Stimulated activated memory B cell treated with anti-CD40 and anti-IgM and Interleukin-4, amounts not matched to agents 10 μg/mL and 1 μg/mL and 100 μg/mL, for 72 hours (primary cell): ENCODE measurements at regions not wholly inside any gene's neighbourhood (a gene's known extent, or its start where the extent isn't known, plus 50 kb on each side); places are given as distances from the start of the nearest gene placed in this dataset.
"Not testable (repeated sequence)": the region's sequence is repeated elsewhere in the genome, so short reads cannot be mapped to it uniquely, and the experiment has no call there.

Experiments used
- ATAC-seq: fragments of 150-1000 bp; cut with Tn5 transposase; 2 replicates; pipeline ENCODE4 v1.10.0; 2021
- H3K27ac Mint-ChIP-seq: one replicate; pipeline ENCODE4 v1.8.0; 2022; ENCODE audit warnings: mild to moderate bottlenecking, mixed read lengths
- H3K27me3 Mint-ChIP-seq: one replicate; pipeline ENCODE4 v1.8.0; 2022; ENCODE audit warnings: mixed read lengths
- H3K36me3 Mint-ChIP-seq: one replicate; pipeline ENCODE4 v1.8.0; 2022; ENCODE audit warnings: mixed read lengths
- H3K4me1 Mint-ChIP-seq: one replicate; pipeline ENCODE4 v1.8.0; 2022; ENCODE audit warnings: mixed read lengths
- H3K4me3 Mint-ChIP-seq: one replicate; pipeline ENCODE4 v1.8.0; 2022; ENCODE audit warnings: mild to moderate bottlenecking, moderate library complexity, mixed read lengths
- H3K9me3 Mint-ChIP-seq: one replicate; pipeline ENCODE4 v1.8.0; 2022; ENCODE audit warnings: mixed read lengths

- H3K36me3 Mint-ChIP-seq, H3K4me3 Mint-ChIP-seq, ATAC-seq, H3K4me1 Mint-ChIP-seq, H3K27ac Mint-ChIP-seq, H3K27me3 Mint-ChIP-seq, H3K9me3 Mint-ChIP-seq: not testable (repeated sequence)
Observed at GRCh38 chr18:14985291-14986013, 237.5 kb downstream of the ANKRD30B start.

- H3K27me3 Mint-ChIP-seq, H3K36me3 Mint-ChIP-seq, ATAC-seq, H3K4me1 Mint-ChIP-seq, H3K27ac Mint-ChIP-seq, H3K4me3 Mint-ChIP-seq, H3K9me3 Mint-ChIP-seq: not testable (repeated sequence)
Observed at GRCh38 chr18:14987377-14987776, 239.4 kb downstream of the ANKRD30B start.

DNA sequence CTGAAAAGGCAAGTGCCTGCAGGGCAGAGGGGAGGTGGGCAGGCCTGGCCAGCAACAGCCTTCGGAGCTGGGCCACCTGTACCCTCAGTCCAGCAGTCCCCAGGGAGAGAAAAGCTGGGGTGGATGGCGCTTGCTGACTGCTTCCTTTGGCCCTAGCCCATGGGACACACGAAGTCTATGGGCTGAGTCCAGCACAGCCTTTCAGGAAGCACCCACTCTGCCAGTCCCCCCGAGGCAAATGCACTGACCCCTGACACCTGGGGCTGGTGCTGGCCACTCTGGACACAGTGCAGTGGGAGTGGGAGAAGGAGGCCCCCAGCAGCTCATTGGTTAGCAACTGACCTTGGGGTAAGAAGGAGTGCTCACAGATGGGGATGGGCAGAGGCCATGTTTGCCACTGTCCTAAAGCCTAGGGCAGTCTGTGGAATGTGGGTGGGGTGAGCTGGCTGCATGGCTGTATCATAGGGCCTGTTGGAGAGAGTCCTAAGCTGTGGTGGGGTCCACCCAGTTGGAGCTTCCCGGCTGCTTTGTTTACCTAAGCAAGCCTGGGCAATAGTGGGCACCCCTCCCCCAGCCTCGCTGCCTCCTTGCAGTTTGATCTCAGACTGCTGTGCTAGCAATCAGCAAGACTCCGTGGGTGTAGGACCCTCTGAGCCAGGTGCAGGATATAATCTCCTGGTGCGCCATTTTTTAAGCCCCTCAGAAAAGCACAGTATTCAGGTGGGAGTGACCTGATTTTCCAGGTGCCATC lies 240.2 kb downstream of the ANKRD30B start:
- H3K36me3 Mint-ChIP-seq, H3K4me3 Mint-ChIP-seq, H3K4me1 Mint-ChIP-seq, H3K27ac Mint-ChIP-seq, H3K9me3 Mint-ChIP-seq, H3K27me3 Mint-ChIP-seq, ATAC-seq: not testable (repeated sequence)

GRCh38 chr18:14989569-14989968 lies 241.6 kb downstream of the ANKRD30B start:
- H3K9me3 Mint-ChIP-seq, H3K4me1 Mint-ChIP-seq, H3K36me3 Mint-ChIP-seq, H3K4me3 Mint-ChIP-seq, ATAC-seq, H3K27ac Mint-ChIP-seq, H3K27me3 Mint-ChIP-seq: not testable (repeated sequence)

DNA sequence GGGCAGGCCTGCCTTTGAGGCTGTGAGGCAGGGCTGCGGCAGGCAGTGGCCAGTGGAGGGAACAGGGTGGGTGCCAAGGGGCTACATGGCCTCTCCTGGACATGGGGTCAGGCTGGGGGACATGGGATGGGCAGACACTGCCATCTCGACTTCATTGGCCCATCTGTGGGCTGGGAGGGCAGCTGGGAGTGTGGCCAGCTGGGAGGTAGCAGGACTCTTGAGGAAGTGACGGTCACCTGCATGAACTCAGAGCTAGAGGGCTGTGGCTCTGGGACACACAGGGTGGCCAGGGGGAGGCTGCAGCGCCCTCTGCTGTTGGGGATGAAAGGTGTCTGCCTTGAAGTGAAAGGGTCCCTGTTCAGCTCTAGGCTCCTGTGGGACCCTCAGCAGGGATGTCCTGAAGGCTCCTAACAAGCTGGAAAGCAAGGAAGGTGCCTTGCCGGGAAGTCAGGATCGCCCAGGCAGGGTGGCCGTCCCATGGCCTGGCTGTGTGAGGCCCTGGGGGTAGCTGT lies 244.0 kb downstream of the ANKRD30B start:
- H3K9me3 Mint-ChIP-seq, H3K4me3 Mint-ChIP-seq, ATAC-seq: not testable (repeated sequence)

DNA sequence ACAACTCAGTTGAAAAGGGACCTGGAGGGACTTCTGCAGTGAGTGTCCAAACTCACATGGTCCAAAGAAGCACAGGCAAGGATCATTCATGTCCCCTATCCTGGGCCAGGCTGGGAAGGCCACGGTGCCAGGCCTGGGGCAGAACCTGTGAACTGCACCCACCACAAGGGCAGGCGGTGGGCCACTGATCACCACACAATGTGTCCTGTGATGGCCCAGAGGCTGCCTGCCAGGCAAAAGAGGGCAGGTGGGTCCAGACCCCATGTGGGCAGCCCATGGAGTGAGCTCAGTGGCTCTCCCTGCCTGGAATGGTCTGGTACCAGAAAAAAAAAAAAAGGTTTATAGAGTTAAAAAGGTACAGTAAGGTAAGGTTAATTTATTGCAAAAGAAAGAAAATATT lies 244.8 kb downstream of the ANKRD30B start:
- H3K4me1 Mint-ChIP-seq, H3K4me3 Mint-ChIP-seq, H3K27me3 Mint-ChIP-seq, H3K36me3 Mint-ChIP-seq, ATAC-seq, H3K9me3 Mint-ChIP-seq, H3K27ac Mint-ChIP-seq: not testable (repeated sequence)

More for the DNA sequence above, 244.0 kb downstream of the ANKRD30B start:
- H3K27me3 Mint-ChIP-seq, H3K4me1 Mint-ChIP-seq, H3K36me3 Mint-ChIP-seq, H3K27ac Mint-ChIP-seq: not testable (repeated sequence)

GRCh38 chr18:14995023-14995422 lies 247.1 kb downstream of the ANKRD30B start:
- H3K27me3 Mint-ChIP-seq, H3K4me1 Mint-ChIP-seq, H3K27ac Mint-ChIP-seq, H3K4me3 Mint-ChIP-seq, H3K36me3 Mint-ChIP-seq, H3K9me3 Mint-ChIP-seq, ATAC-seq: not testable (repeated sequence)

DNA sequence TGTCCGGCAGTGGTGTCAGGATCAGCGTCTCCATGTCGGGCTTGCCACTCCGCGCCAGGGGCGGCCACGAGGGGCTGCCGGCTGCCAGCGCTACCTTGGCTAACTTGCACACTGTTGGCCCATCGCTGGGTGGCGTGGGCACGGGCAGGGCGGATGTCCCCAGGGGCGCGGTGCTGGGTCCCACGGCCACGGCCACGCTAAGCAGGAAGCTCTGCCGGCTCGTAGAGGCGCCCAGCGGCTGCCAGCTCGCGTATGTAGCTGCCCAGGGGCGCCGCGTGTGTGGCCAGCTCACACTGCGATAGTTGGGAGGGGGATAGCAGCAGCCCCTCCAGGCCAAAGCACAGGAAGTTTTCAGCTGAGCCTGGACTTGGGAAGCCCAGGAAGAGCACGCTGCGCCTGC lies 249.4 kb downstream of the ANKRD30B start:
- no peak overlapping the region for H3K4me3 Mint-ChIP-seq
- H3K36me3 Mint-ChIP-seq = no peaks in the 10 kb centered on the region
- H3K27me3 Mint-ChIP-seq = no peaks in the 10 kb centered on the region
- H3K27ac Mint-ChIP-seq = no peak overlapping the region
- peaks cover 9% of the 10 kb centered on the region for H3K9me3 Mint-ChIP-seq
- H3K4me1 Mint-ChIP-seq = no peaks in the 10 kb centered on the region
- no peak for ATAC-seq

- H3K36me3 Mint-ChIP-seq, H3K27ac Mint-ChIP-seq: not testable (repeated sequence)
Observed at GRCh38 chr18:14997899-14998298, 249.9 kb downstream of the ANKRD30B start.

DNA sequence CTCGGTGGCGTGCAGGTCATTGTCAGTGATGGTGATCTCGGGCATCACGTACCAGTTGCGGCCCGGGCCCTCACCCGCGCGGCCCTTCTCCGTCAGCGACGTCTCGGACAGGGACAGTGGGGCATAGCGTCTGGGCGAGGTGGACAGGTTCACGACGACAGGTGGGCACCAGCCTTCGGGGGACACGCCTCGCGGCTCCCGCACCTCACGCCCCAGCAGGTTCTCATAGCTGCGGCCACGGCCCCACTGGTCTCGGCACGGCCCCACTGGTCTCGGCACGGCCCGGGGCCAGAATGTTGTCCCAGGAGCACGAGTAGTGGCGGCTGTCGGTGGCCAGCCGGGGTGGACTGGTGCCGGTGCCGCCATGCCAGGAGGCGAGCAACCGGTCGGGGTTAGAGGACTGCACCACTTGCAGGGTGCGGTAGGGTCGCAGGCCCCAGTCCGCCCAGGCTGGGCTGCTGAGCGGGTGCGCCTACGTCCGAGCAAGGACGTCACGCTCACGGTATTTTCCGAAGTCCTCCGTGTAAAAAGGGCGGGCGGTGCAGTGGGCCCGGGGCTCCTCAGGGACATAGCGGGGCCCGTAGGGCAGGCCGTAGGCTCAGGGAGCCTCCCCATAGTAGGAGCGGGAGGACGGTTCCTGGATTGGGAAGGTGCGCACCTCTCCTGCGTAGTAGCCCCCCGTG lies 250.5 kb downstream of the ANKRD30B start:
- H3K4me1 Mint-ChIP-seq, H3K27me3 Mint-ChIP-seq, H3K27ac Mint-ChIP-seq, ATAC-seq, H3K36me3 Mint-ChIP-seq, H3K9me3 Mint-ChIP-seq, H3K4me3 Mint-ChIP-seq: not testable (repeated sequence)

More at GRCh38 chr18:14997899-14998298, 249.9 kb downstream of the ANKRD30B start:
- H3K4me3 Mint-ChIP-seq, ATAC-seq, H3K4me1 Mint-ChIP-seq, H3K27me3 Mint-ChIP-seq, H3K9me3 Mint-ChIP-seq: not testable (repeated sequence)

GRCh38 chr18:14999085-14999975 lies 251.4 kb downstream of the ANKRD30B start:
- no peak overlapping the region for H3K4me3 Mint-ChIP-seq
- H3K27me3 Mint-ChIP-seq = no peaks in the 10 kb centered on the region
- no peaks in the 10 kb centered on the region for H3K4me1 Mint-ChIP-seq
- peaks cover 7% of the 10 kb centered on the region for H3K9me3 Mint-ChIP-seq
- no peaks in the 10 kb centered on the region for H3K36me3 Mint-ChIP-seq
- ATAC-seq = peak; percentile 38
- H3K27ac Mint-ChIP-seq = no peak overlapping the region

DNA sequence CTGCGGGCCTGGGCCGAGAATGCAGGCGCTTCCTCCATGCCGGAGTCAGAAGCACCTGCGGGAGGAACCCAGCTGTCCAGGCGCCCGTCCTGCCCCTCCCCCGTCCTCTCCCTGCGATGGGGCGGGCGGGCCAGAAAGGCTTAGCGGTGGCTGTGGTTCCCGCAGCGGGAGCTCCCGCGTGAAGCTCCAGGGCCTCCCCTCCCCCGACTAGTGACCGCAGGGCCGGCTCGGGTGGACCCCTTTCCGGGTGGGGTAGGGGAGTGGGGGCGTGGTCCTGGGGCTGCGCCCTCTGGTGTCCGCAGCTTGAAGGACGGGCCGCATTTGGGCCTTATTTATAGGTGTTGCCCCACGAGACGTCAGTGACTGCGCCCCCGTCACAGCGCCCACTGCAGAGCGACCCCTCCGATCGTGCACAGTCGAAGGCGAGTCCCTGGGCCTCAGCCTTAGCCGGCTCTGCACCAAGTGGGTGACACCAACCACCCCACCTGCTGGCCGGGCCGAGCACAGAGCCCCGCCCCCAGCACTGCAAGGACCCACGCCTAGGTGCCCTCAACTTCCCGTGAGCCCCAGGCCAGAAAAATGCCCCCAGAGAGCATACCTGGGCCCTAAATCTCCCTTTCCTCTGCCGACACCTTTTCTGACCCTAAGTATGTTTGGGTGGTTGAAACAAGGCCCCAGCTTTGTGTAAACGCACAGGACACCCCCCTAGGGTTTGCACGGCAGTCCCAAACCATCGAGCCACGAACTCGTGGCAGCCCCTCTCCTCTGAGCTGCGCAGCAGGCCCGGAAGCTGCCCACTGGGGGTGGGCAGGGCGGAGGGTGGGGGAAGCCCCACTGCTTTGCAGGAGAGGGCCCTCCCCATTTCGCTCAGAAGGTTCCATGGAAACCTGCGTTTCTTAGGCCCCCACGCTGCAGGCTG lies 252.4 kb downstream of the ANKRD30B start:
- H3K36me3 Mint-ChIP-seq, H3K4me3 Mint-ChIP-seq, H3K4me1 Mint-ChIP-seq, H3K9me3 Mint-ChIP-seq, H3K27ac Mint-ChIP-seq, H3K27me3 Mint-ChIP-seq, ATAC-seq: not testable (repeated sequence)

DNA sequence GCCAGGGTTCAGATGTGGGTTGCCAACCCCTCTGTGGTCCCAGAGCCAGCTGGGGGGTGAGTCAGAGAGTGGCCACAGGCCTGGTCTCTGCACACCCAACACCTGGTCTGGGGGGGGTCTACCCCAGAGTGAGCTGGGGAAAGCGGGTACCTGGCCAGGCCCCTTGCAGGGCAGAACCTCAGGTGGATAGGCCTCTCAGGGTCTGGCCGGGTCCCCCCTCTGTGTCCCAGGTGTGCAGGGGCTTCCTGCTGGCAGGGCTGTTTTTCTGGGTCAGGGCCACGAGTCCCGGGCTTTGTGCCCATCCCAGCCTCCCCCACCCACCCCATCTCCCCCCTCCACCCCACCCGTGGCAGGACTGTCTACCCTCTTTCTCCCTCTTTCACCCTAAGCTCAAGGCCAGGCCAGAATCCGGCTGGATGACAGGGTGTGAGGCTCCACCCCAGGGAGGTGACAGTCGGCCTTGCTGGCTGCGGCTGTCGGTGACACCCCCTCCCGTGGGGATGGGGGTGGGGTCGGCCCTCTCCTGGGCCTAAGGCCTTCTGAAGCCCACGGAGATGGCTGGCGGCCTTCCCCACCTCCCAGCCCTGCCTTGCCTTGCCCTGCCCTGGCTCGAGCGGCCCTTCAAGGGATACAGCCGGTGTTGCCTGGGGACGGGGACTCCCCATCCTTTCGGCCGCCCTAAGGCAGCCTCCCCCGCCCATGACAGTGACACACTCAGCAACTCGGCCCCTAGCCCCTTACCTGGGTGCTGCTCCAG lies 253.2 kb downstream of the ANKRD30B start:
- not testable (repeated sequence) for H3K4me3 Mint-ChIP-seq, H3K9me3 Mint-ChIP-seq, H3K36me3 Mint-ChIP-seq, H3K27me3 Mint-ChIP-seq, H3K27ac Mint-ChIP-seq, H3K4me1 Mint-ChIP-seq, ATAC-seq

DNA sequence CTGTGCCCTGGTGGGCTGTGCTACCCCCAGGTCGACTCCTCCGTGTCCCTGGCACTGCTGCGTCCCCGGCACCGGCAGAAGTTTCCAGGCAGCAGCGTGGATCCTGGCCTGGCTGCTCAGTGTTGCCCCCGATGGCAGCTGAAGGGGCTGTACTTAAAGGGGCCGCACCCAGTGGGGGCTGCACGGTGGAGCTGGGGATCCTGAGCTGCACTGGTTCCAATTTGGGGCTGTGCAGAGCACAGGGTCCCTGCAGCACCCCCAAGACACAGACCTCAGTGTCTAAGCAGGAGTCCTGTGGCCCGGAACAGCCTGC lies 253.8 kb downstream of the ANKRD30B start:
- not testable (repeated sequence) for H3K4me3 Mint-ChIP-seq, ATAC-seq, H3K36me3 Mint-ChIP-seq, H3K4me1 Mint-ChIP-seq, H3K27ac Mint-ChIP-seq, H3K27me3 Mint-ChIP-seq, H3K9me3 Mint-ChIP-seq
